PC-3 (cell line): ENCODE measurements at regions not wholly inside any gene's neighbourhood (a gene's known extent, or its start where the extent isn't known, plus 50 kb on each side); places are given as distances from the start of the nearest gene placed in this dataset.

Source experiments
- ATAC-seq: fragments of 200-7000 bp; cut with Tn5 transposase; 2 replicates; pipeline ENCODE4 v1.9.1; 2020; ENCODE audit warnings: mild to moderate bottlenecking, moderate library complexity
- BruUV-seq: library from RNA; stranded (reverse); fragments of 400-500 nt; replicated peaks from 2 replicates; lab custom pipeline; 2021; lab: Mats Ljungman, UMichigan
- CTCF ChIA-PET: fragments of 300-600 bp; sonication (Branson Sonifier 250); formaldehyde crosslinking; loops from one replicate; lab custom pipeline; 2022; ENCODE audit warnings: antibody characterized with exemption; lab: Charles Lee
- POLR2A ChIA-PET: fragments of 300-600 bp; sonication (Branson Sonifier 250); formaldehyde crosslinking; loops from one replicate; lab custom pipeline; 2022; ENCODE audit warnings: antibody characterized with exemption; ENCODE audit not compliant: unreplicated experiment; lab: Charles Lee
- DNase-seq: peaks from one replicate; pipeline ENCODE4 v3.0.0-alpha.2; 2015
- H2AFZ ChIP-seq: fragments of 300-600 bp; sonication (generic); 2 replicates; pipeline ENCODE4 v1.6.0; 2016; ENCODE audit warnings: antibody characterized with exemption, low read length
- H3F3A ChIP-seq: fragments of 300-600 bp; sonication (generic); one replicate; pipeline ENCODE4 v1.6.0; 2017; ENCODE audit warnings: antibody characterized with exemption, low read length, control low read depth, mild to moderate bottlenecking; ENCODE audit not compliant: unreplicated experiment
- H3K27ac ChIP-seq: fragments of 300-600 bp; sonication (generic); 2 replicates; pipeline ENCODE4 v1.5.1; 2016; ENCODE audit warnings: mild to moderate bottlenecking, low read length
- H3K27me3 ChIP-seq: fragments of 300-600 bp; sonication (generic); 2 replicates; pipeline ENCODE4 v1.6.1; 2016; ENCODE audit warnings: low read length, mixed read lengths
- H3K36me3 ChIP-seq: fragments of 300-600 bp; sonication (generic); 2 replicates; pipeline ENCODE4 v1.6.1; 2016; ENCODE audit warnings: low read depth, mixed run types, low read length, mixed read lengths
- H3K4me1 ChIP-seq: fragments of 300-600 bp; sonication (generic); 2 replicates; pipeline ENCODE4 v1.5.1; 2016; ENCODE audit warnings: low read length; ENCODE audit not compliant: insufficient read depth
- H3K4me2 ChIP-seq: fragments of 300-600 bp; sonication (generic); 2 replicates; pipeline ENCODE4 v1.6.0; 2016; ENCODE audit warnings: low read length
- H3K4me3 ChIP-seq: fragments of 300-600 bp; sonication (generic); 2 replicates; pipeline ENCODE4 v1.5.1; 2016; ENCODE audit warnings: mild to moderate bottlenecking, low read length, mixed read lengths
- H3K79me2 ChIP-seq: fragments of 300-600 bp; sonication (generic); 2 replicates; pipeline ENCODE4 v1.6.1; 2017; ENCODE audit warnings: low read length, mixed read lengths
- H3K9ac ChIP-seq: fragments of 300-600 bp; sonication (generic); 2 replicates; pipeline ENCODE4 v1.6.0; 2016; ENCODE audit warnings: mild to moderate bottlenecking, low read length
- H3K9me2 ChIP-seq: fragments of 300-600 bp; sonication (generic); replicated peaks from 2 replicates; pipeline ENCODE4 v1.6.1; 2016; ENCODE audit warnings: mixed run types, low read length, mixed read lengths
- H3K9me3 ChIP-seq: fragments of 300-600 bp; sonication (generic); 2 replicates; pipeline ENCODE4 v1.6.1; 2016; ENCODE audit warnings: low read length, mixed read lengths
- H4K20me1 ChIP-seq: fragments of 300-600 bp; sonication (generic); 2 replicates; pipeline ENCODE4 v1.6.1; 2016; ENCODE audit warnings: low read length, mixed read lengths
- CTCF ChIP-seq: fragments of 300-600 bp; sonication (generic); conservative IDR thresholded peaks from 2 replicates; pipeline ENCODE4 v1.5.1; 2017; ENCODE audit warnings: antibody characterized with exemption, low read depth, mild to moderate bottlenecking, low read length
- EZH2 ChIP-seq: fragments of 300-600 bp; sonication (generic); IDR thresholded peaks from one replicate; pipeline ENCODE4 v1.6.1; 2017; ENCODE audit warnings: antibody characterized with exemption, mild to moderate bottlenecking, low read length; ENCODE audit not compliant: unreplicated experiment
- EZH2phosphoT487 ChIP-seq: fragments of 300-600 bp; sonication (generic); IDR thresholded peaks from 2 replicates; pipeline ENCODE4 v1.6.1; 2018; ENCODE audit warnings: mild to moderate bottlenecking, antibody characterized with exemption, low read length, borderline replicate concordance
- intact Hi-C: fragments of 100-400 bp; cut with micrococcal nuclease; formaldehyde crosslinking; loops from 2 replicates; pipeline ENCODE4 v1.9.0; 2023

GRCh38 chr19:28508666-28509065, 704.3 kb downstream of the UQCRFS1 start:
- Histone ChIP-seq H4K20me1 (no peaks in the 10 kb centered on the region), H3K79me2 (no peaks in the 10 kb centered on the region), H3K9me3 (no peaks in the 10 kb centered on the region), H3K27ac (no peak overlapping the region), H3F3A (no peaks in the 10 kb centered on the region), H3K4me3 (no peak overlapping the region), H3K27me3 (no peaks in the 10 kb centered on the region), H3K4me1 (no peaks in the 10 kb centered on the region), H3K4me2 (no peak overlapping the region), H3K9ac (no peak overlapping the region), H3K9me2 (no peaks in the 10 kb centered on the region), H2AFZ (no peak overlapping the region), H3K36me3 (no peaks in the 10 kb centered on the region)
- DNase-seq (no peak), ATAC-seq (no peak)
- intact Hi-C loops, result no loop called here
- BruUV-seq, result no TSS peak
- TF ChIP-seq EZH2, result no peak
- no peak for TF ChIP-seq EZH2phosphoT487
- no peak for TF ChIP-seq CTCF
- ChIA-PET CTCF (no interaction called here), POLR2A (no interaction called here)

GRCh38 chr19:28505933-28506332, 707.0 kb downstream of the UQCRFS1 start:
- H3K9me2 ChIP-seq, result no peaks in the 10 kb centered on the region
- CTCF ChIA-PET, result no interaction called here
- POLR2A ChIA-PET, result no interaction called here
- H3K9me3 ChIP-seq, result no peaks in the 10 kb centered on the region
- intact Hi-C loops, result no loop called here
- ATAC-seq, result no peak
- no peak for TF ChIP-seq EZH2
- TF ChIP-seq EZH2phosphoT487, result no peak
- no peak for TF ChIP-seq CTCF
- DNase-seq, result no peak
- H3K36me3 ChIP-seq, result no peaks in the 10 kb centered on the region
- H3K27ac ChIP-seq, result no peak overlapping the region
- H3K4me2 ChIP-seq, result no peak overlapping the region
- no peak overlapping the region for H2AFZ ChIP-seq
- H3F3A ChIP-seq, result no peaks in the 10 kb centered on the region
- no peak overlapping the region for H3K4me3 ChIP-seq
- no peaks in the 10 kb centered on the region for H3K79me2 ChIP-seq
- H3K4me1 ChIP-seq, result no peaks in the 10 kb centered on the region
- no peaks in the 10 kb centered on the region for H4K20me1 ChIP-seq
- H3K27me3 ChIP-seq, result no peaks in the 10 kb centered on the region
- H3K9ac ChIP-seq, result no peak overlapping the region
- BruUV-seq, result no TSS peak

GRCh38 chr19:28505134-28505533, 707.8 kb downstream of the UQCRFS1 start:
- CTCF ChIA-PET, result no interaction called here
- no peaks in the 10 kb centered on the region for H3K4me1 ChIP-seq
- H4K20me1 ChIP-seq, result no peaks in the 10 kb centered on the region
- TF ChIP-seq CTCF, result no peak
- no peak for TF ChIP-seq EZH2phosphoT487
- TF ChIP-seq EZH2, result no peak
- BruUV-seq, result no TSS peak
- H3K9me2 ChIP-seq, result no peaks in the 10 kb centered on the region
- H2AFZ ChIP-seq, result no peak overlapping the region
- no peak overlapping the region for H3K9ac ChIP-seq
- H3K27ac ChIP-seq, result no peak overlapping the region
- H3K4me2 ChIP-seq, result no peak overlapping the region
- intact Hi-C loops, result no loop called here
- POLR2A ChIA-PET, result no interaction called here
- no peak overlapping the region for H3K4me3 ChIP-seq
- H3K79me2 ChIP-seq, result no peaks in the 10 kb centered on the region
- H3K9me3 ChIP-seq, result no peaks in the 10 kb centered on the region
- DNase-seq (no peak), ATAC-seq (no peak)
- H3K27me3 ChIP-seq, result no peaks in the 10 kb centered on the region
- no peaks in the 10 kb centered on the region for H3F3A ChIP-seq
- H3K36me3 ChIP-seq, result no peaks in the 10 kb centered on the region
